Left ventricle myocardium superior (tissue), 1 donor: ENCODE measurements at regions not wholly inside any gene's neighbourhood (a gene's known extent, or its start where the extent isn't known, plus 50 kb on each side); places are given as distances from the start of the nearest gene placed in this dataset.

Experiments
- ATAC-seq: fragments of 200-7000 bp; cut with Tn5 transposase; one replicate; pipeline ENCODE4 v1.9.1; 2020; ENCODE audit warnings: mild to moderate bottlenecking, moderate library complexity
- DNase-seq: peaks from one replicate; pipeline ENCODE4 v3.0.0-alpha.2; 2020
- intact Hi-C: fragments of 100-400 bp; cut with micrococcal nuclease; formaldehyde crosslinking; loops from one replicate; pipeline ENCODE4 v1.11.0; 2022
- donor health status: DM: no; HTN: yes; CAD: no; lungs with severe emphysema.

GRCh38 chr18:28794459-28795245 is 617.7 kb upstream of the CDH2 start:
- ATAC-seq (no peak), DNase-seq (no peak)
- intact Hi-C loops = no loop called here

- intact Hi-C loops = no loop called here
- ATAC-seq (peak; percentile 51), DNase-seq (no peak)
Observed at GRCh38 chr18:28793901-28794300, 617.0 kb upstream of the CDH2 start.

GRCh38 chr18:28792404-28793086 is 615.6 kb upstream of the CDH2 start:
- intact Hi-C loops = no loop called here
- ATAC-seq = no peak

GRCh38 chr18:28791101-28791500 is 614.2 kb upstream of the CDH2 start:
- no peak for ATAC-seq
- intact Hi-C loops = no loop called here
- DNase-seq = no peak

More at GRCh38 chr18:28792404-28793086, 615.6 kb upstream of the CDH2 start:
- no peak for DNase-seq

- ATAC-seq (no peak), DNase-seq (no peak)
- intact Hi-C loops = no loop called here
Observed at GRCh38 chr18:28789502-28789901, 612.6 kb upstream of the CDH2 start.

GRCh38 chr18:28786926-28787325 is 610.0 kb upstream of the CDH2 start:
- no peak for ATAC-seq
- intact Hi-C loops = no loop called here
- no peak for DNase-seq

GRCh38 chr18:28781616-28782362 is 604.9 kb upstream of the CDH2 start:
- ATAC-seq (no peak), DNase-seq (no peak)
- intact Hi-C loops = no loop called here

- intact Hi-C loops = no loop called here
- DNase-seq = no peak
- no peak for ATAC-seq
Observed at GRCh38 chr18:28778706-28779105, 601.8 kb upstream of the CDH2 start.

- intact Hi-C loops = no loop called here
- ATAC-seq = no peak
- no peak for DNase-seq
Observed at GRCh38 chr18:28777756-28778155, 600.8 kb upstream of the CDH2 start.

GRCh38 chr18:28771849-28772248 is 594.9 kb upstream of the CDH2 start:
- intact Hi-C loops = no loop called here
- DNase-seq (no peak), ATAC-seq (peak; percentile 43)

- ATAC-seq (no peak), DNase-seq (no peak)
- intact Hi-C loops = no loop called here
Observed at GRCh38 chr18:28768791-28769768, 592.1 kb upstream of the CDH2 start.

- no peak for ATAC-seq
- intact Hi-C loops = no loop called here
- DNase-seq = no peak
Observed at GRCh38 chr18:28767727-28768211, 590.8 kb upstream of the CDH2 start.

- ATAC-seq (no peak), DNase-seq (no peak)
- intact Hi-C loops = no loop called here
Observed at GRCh38 chr18:28767201-28767600, 590.3 kb upstream of the CDH2 start.

GRCh38 chr18:28766721-28767120 is 589.8 kb upstream of the CDH2 start:
- no peak for ATAC-seq
- no peak for DNase-seq
- intact Hi-C loops = no loop called here

- ATAC-seq (no peak), DNase-seq (no peak)
- intact Hi-C loops = no loop called here
Observed at GRCh38 chr18:28766027-28766426, 589.1 kb upstream of the CDH2 start.

GRCh38 chr18:28760299-28760698 is 583.4 kb upstream of the CDH2 start:
- ATAC-seq (no peak), DNase-seq (no peak)
- intact Hi-C loops = no loop called here

GRCh38 chr18:28757466-28758008 is 580.6 kb upstream of the CDH2 start:
- intact Hi-C loops = no loop called here
- no peak for ATAC-seq
- no peak for DNase-seq

- ATAC-seq (no peak), DNase-seq (no peak)
- intact Hi-C loops = no loop called here
Observed at GRCh38 chr18:28743115-28743514, 566.2 kb upstream of the CDH2 start.

- DNase-seq (no peak), ATAC-seq (no peak)
- intact Hi-C loops = no loop called here
Observed at GRCh38 chr18:28740575-28740974, 563.6 kb upstream of the CDH2 start.
